HG02973 (cell line): ENCODE measurements at regions not wholly inside any gene's neighbourhood (a gene's known extent, or its start where the extent isn't known, plus 50 kb on each side); places are given as distances from the start of the nearest gene placed in this dataset.

Experiments used
- ATAC-seq: cut with Tn5 transposase; IDR thresholded peaks from one replicate; pipeline ENCODE4 v1.9.1; 2021; ENCODE audit warnings: moderate library complexity; ENCODE audit not compliant: unreplicated experiment

DNA sequence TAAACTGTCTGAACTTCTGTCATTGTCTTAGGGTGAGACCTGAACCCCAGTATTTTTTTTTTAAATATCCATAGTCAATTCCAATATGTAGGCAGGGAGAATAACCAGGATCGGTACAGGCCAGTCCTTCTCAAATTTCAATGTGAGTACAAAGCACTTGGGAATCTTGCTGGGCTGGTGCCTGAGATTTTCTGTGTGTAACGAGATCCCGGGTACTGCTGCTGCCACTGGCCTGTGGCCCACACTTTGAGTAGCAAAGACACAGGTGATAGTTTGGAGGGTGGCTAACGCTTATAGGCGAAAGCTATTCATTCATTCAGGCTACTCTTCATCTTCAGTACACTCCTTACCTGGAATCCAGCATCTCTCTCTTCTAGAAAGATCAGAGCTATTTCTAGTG lies 923.6 kb upstream of the TENM3 start:
- no peak for ATAC-seq

- peak; percentile 86 for ATAC-seq
Measured at GRCh38 chr4:181323061-181323460, 920.1 kb upstream of the TENM3 start.

DNA sequence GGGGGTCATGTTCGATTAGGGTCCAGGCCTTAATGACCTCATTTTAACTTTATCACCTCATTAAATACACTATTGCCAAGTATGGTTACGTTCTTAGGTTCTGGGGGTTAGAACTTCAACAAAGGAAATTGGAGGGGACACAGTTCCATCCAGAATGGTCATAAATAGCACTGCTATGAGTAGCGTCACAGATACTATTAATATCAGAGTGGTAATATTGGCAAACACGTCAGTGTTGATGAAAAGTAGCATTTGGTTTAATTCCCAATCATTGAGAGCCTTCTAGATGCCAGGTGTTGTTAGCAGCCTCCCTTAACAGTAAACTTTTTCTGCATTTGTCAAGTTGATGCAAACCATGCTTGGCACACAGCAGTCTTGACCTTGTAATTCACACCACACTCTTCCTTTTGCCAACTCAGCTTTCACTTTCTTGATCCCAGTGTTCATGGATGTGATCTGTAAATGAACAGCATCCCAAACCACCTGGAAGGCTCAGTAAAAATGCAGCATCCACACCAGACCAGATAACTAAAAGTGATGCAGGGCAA lies 912.5 kb upstream of the TENM3 start:
- no peak for ATAC-seq

GRCh38 chr4:181331214-181331613 lies 912.0 kb upstream of the TENM3 start:
- ATAC-seq = no peak

DNA sequence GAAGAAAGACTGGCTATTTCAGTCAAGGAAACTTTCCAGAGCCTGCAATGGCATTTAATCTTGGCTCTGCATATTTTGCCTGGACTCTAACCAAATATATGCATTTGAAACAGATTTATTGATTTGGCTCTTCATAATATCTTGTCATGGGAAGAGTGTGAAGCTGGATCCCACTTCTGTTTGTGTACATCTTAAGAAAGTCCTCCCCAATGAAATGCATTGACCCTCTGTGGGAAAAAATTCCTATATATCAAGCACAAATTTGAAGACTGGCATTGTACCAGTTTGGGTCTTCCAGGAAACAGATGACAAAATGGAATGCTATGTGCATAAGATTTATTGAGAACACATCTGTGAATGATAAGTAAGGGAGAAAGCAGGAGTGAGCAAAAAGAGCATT lies 897.3 kb upstream of the TENM3 start:
- no peak for ATAC-seq

- ATAC-seq = no peak
Measured at GRCh38 chr4:181350615-181351415, 892.4 kb upstream of the TENM3 start.

- no peak for ATAC-seq
Measured at GRCh38 chr4:181364504-181364903, 878.7 kb upstream of the TENM3 start.

GRCh38 chr4:181365671-181366070 lies 877.5 kb upstream of the TENM3 start:
- no peak for ATAC-seq

- no peak for ATAC-seq
Measured at GRCh38 chr4:181372014-181372413, 871.2 kb upstream of the TENM3 start.

DNA sequence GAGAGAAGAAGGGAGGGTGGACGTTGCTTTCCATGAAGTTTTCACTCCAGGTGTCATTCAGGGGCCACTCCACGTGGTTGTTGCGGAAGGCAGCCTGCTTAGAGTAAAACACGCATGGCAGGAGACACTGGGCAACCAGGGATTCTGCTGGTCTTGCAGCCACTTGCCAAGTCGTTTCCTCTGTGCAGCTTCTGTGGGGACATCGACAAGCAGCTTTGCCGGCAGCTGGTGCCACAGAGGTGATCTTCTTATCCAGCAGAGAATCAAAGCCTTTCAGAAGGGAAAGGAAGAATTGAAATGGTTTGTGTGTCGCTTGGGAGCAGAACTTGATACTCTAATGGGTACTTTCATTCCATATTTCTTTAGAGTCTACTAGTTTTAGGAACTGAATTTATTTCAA lies 867.1 kb upstream of the TENM3 start:
- no peak for ATAC-seq

- no peak for ATAC-seq
Measured at GRCh38 chr4:181388061-181388460, 855.1 kb upstream of the TENM3 start.

- no peak for ATAC-seq
Measured at GRCh38 chr4:181416966-181417365, 826.2 kb upstream of the TENM3 start.

GRCh38 chr4:181418496-181418895 lies 824.7 kb upstream of the TENM3 start:
- no peak for ATAC-seq

DNA sequence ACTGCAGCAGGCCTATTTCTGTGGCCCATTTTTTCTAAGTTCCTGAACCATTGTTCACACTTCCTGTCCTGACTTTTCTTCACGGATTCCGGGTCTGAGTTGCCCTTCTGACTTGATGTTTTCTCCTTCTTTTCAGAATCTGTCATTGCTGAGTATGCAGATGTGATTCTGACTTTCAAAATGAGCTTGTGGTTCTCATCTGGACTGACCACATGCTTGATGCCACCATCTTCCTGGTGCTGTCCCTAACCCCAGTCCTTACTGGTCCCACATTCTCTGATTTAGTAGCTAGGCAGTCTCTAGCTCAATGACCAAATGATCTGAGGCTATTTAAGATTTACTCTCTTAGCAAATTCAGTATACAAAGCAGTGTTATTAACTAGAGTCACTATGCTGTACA lies 822.3 kb upstream of the TENM3 start:
- no peak for ATAC-seq

DNA sequence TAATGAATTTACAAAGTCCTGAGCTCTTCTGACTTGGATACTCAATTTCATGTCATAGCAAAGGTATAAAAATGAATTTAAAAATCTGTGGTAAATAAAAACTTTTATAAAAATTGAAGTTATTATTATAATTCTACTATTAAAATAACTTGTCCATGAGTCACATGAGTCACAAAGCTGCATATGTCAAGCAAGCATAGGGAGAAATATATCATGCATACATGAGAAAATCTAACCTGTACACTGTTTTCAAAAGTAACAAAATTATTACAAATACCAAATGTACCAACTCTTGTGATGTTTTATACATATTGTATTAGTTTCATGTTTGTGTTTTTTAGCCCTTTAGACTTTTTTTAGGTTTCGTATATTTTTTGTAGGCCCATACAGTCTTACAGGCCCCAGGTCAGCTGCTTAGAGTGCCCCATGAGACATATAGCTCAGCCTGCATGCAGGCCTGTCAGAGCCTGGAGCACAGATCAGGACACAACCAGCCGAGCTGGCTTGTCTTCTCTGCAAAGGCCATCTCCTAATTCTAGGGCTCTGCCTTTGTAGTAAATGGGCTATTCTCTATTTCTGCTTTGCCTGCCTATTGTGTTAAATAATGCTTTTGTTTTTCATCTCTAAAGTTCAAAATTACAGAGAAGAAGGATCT lies 818.7 kb upstream of the TENM3 start:
- no peak for ATAC-seq

- ATAC-seq = no peak
Measured at GRCh38 chr4:181427076-181427475, 816.1 kb upstream of the TENM3 start.

DNA sequence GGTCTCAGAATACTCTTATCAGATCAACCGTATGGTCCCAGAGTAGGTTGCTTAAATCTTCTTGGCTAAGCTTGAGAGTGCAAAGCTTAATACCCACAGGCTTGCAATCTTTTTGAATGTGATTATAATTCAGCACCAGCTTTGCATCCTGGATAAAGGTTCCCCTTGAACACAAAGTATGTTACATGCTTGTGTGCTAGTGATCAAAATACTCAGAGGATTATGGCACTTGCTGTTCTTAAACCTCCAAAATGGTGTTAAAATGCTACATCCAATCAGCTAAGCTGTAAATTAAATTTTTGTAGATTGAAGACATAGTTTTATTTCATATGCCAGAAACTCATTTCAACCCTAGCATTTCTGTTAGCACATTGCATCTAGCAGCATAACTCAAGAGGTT lies 812.2 kb upstream of the TENM3 start:
- ATAC-seq = no peak

GRCh38 chr4:181431661-181432060 lies 811.5 kb upstream of the TENM3 start:
- ATAC-seq = no peak

DNA sequence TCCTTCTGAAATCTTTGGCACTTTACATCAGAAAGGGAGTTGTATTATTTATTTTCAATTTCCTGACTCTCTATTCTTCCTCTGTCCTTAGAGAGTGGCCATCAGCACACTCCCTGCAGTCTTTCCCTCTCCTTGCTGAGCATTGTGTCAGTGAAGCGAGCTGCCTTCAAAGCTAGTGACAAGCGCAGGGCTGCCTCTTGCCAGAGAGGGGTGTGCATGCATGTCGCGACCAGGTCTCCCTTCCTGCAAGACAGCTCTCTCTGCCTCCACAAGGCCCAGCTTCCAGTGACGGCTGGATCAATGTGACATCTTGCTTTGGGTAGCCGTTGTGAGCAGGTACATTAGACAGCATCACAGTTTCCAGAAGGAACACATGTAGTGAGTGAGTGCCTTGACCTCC lies 810.9 kb upstream of the TENM3 start:
- no peak for ATAC-seq

- ATAC-seq = no peak
Measured at GRCh38 chr4:181437895-181438294, 805.3 kb upstream of the TENM3 start.

DNA sequence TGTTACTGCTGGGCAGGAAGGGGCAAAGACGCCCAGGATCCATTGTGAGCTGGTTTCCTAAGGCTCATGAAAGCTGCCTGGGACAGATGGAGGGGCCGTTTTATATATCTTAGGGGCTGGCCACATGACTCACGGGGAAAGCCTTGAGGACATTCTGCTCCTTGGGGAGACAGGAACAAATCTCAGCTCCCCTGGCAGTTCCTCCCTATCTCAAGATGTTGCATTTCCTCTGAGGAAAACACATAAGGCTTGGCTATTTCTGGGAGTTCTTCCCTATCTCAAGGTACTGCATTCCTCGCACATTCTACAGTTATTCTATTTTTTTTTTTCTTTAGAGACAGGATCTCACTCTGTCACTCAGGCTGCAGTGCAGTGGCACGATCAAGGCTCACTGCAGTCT lies 804.6 kb upstream of the TENM3 start:
- no peak for ATAC-seq

DNA sequence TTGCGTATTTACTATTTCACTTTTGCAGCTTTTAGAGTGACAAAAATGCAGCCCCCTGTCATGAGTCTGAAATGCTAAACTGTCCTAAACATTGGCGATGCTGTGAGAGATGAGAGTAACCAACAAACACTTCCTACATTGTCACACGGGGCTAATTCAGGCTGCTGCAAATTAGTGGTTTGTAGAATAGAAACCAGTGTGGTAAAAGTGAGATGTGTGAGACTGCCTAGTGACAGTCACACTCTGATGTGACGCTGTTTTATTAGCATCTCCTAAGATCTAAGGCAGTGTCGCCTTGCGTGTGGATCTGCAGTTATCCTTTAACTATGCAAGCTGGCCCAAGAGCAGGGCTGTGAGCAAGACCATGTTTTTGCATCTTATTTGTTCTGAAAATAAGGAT lies 800.2 kb upstream of the TENM3 start:
- no peak for ATAC-seq
